ENCODE measurements at regions not wholly inside any gene's neighbourhood (a gene's known extent, or its start where the extent isn't known, plus 50 kb on each side); places are given as distances from the start of the nearest gene placed in this dataset.

DNA sequence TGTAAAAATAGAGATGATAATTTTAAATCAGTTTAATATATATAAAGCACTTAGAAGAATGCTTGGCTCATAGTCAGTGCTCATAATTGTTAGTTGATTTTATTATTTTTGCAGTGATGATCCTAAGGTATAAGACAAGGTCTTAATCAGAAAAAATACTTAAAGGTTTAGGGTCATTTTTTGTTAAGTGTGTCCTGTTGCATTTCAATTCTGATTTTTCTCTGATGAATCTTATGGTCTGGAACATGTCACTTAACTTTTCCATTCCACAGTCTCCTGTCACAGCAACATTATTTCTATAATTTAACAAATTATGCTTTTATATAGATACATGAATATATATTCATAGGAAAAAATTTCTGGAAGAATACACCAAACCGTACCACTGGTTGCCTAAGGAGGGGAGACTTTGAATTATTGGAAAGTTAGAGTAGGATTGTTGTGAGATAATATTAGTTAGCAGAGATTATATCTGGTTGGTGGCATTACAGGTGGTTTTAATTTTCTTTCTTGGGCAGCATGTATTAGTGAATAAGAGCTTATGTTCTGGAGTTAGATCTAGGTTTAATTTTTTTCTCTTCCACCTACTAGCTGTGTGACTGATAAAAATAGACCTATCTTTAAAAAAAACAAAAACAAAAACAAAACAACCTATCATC is 188.7 kb downstream of the TANC2 start:
- no peaks in the 10 kb centered on the region for H3K4me1 ChIP-seq (ENCODE audit: insufficient read depth, low read length)
- H3K4me3 Mint-ChIP-seq, result no peak overlapping the region
- H3K27ac ChIP-seq (ENCODE audit: low read depth, low read length), result no peak overlapping the region
- peaks cover 0 to 5% (median 4%) of the 10 kb centered on the region in 4 donors for H3K4me1 Mint-ChIP-seq
- no peak overlapping the region for H3K4me3 ChIP-seq (ENCODE audit: low read length in 2 of 2)
- peak overlapping the region in 1 of 7 donors; percentile 5 for H3K27ac Mint-ChIP-seq
- H3K36me3 Mint-ChIP-seq, result peaks cover 0 to 4% of the 10 kb centered on the region in 2 donors
- intact Hi-C loops (cut with micrococcal nuclease), result no loop called here
- no peaks in the 10 kb centered on the region for H3K27me3 Mint-ChIP-seq
- ChIA-PET CTCF (ENCODE audit: partially characterized antibody) (no interaction called here), POLR2A (ENCODE audit: partially characterized antibody) (no interaction called here)
- H3K9me3 ChIP-seq (ENCODE audit: control insufficient read depth in 1 of 2, low read length in 2 of 2), result no peaks in the 10 kb centered on the region
- DNase-seq, result no peak
- no peaks in the 10 kb centered on the region for H3K9me3 Mint-ChIP-seq
- no peaks in the 10 kb centered on the region for H3K27me3 ChIP-seq (ENCODE audit: insufficient read depth, low read length)
- no peaks in the 10 kb centered on the region for H3K36me3 ChIP-seq (ENCODE audit: insufficient read depth, low read length)

DNA sequence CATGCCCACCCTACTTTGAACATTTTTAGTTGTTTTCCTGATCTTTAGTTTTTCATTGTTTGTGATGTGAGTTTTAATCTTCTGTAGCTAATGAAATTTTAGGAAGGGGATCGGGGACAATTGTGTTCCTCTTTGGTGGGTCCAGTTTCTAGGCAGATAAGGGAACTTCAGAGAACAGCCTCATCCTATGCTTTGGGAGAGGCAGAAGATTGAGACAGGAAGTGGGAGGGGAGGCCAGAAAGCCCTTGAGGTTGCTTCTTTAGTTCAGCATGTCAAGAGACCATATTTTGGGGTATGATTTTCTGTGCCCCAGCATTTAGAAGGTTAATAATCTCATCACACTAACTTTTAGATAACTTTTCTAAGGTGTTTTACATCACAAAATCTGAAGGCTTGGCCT is 191.0 kb downstream of the TANC2 start:
- H3K9me3 Mint-ChIP-seq, result no peaks in the 10 kb centered on the region
- ChIA-PET CTCF (ENCODE audit: partially characterized antibody) (no interaction called here), POLR2A (ENCODE audit: partially characterized antibody) (no interaction called here)
- Histone ChIP-seq H3K4me1 (ENCODE audit: insufficient read depth, low read length) (no peaks in the 10 kb centered on the region), H3K4me3 (ENCODE audit: low read length in 2 of 2) (no peak overlapping the region), H3K9me3 (ENCODE audit: control insufficient read depth in 1 of 2, low read length in 2 of 2) (no peaks in the 10 kb centered on the region), H3K27me3 (ENCODE audit: insufficient read depth, low read length) (no peaks in the 10 kb centered on the region), H3K27ac (ENCODE audit: low read depth, low read length) (no peak overlapping the region), H3K36me3 (ENCODE audit: insufficient read depth, low read length) (no peaks in the 10 kb centered on the region)
- H3K36me3 Mint-ChIP-seq, result no peaks in the 10 kb centered on the region
- no peak overlapping the region for H3K27ac Mint-ChIP-seq
- intact Hi-C loops (cut with micrococcal nuclease), result no loop called here
- no peak for DNase-seq
- H3K4me3 Mint-ChIP-seq, result no peak overlapping the region
- peaks cover 0 to 5% (median 4%) of the 10 kb centered on the region in 4 donors for H3K4me1 Mint-ChIP-seq
- H3K27me3 Mint-ChIP-seq, result no peaks in the 10 kb centered on the region

DNA sequence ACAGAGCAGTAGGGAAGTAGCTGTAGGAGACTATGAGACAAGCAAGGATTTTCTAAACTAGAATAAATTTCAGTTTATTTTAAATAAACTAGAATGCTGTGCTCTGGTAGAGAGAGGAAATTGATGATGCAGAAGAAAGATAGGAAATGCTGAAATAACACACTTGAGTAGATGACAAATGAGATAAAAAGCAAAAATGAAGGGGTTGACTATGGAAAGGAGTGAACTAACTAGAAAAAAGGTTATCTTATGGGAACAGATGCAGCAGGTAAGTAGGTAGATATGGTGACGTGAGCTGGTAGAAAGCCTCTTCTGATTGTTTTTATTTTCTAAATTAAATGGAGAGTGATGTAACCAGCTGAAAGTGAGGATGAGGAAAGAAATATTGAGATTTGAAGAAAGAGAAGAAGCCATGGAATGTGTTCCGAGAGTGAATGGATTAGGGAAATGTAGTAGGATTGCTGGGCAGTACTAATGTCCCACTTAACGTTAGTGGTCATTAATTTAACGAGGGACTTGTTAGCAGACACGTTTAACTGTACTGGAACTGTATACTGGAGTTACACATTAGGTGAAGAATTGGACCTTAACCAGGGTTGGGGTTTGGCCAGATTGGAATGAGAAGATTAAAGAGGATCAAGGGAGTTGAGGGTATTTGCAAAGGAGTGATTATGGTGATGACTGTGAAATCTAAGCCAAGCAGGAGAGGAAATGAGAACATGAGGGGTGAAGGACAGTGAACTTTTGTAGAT is 196.5 kb downstream of the TANC2 start:
- H3K27ac ChIP-seq (ENCODE audit: low read depth, low read length), result no peak overlapping the region
- H3K36me3 ChIP-seq (ENCODE audit: insufficient read depth, low read length), result no peaks in the 10 kb centered on the region
- ChIA-PET POLR2A (ENCODE audit: partially characterized antibody) (no interaction called here), CTCF (ENCODE audit: partially characterized antibody) (no interaction called here)
- Mint-ChIP-seq H3K4me1 (no peaks in the 10 kb centered on the region), H3K27me3 (no peaks in the 10 kb centered on the region), H3K27ac (no peak overlapping the region), H3K4me3 (no peak overlapping the region), H3K9me3 (no peaks in the 10 kb centered on the region), H3K36me3 (no peaks in the 10 kb centered on the region)
- H3K9me3 ChIP-seq (ENCODE audit: control insufficient read depth in 1 of 2, low read length in 2 of 2), result no peaks in the 10 kb centered on the region
- no peak overlapping the region for H3K4me3 ChIP-seq (ENCODE audit: low read length in 2 of 2)
- no peaks in the 10 kb centered on the region for H3K4me1 ChIP-seq (ENCODE audit: insufficient read depth, low read length)
- no peaks in the 10 kb centered on the region for H3K27me3 ChIP-seq (ENCODE audit: insufficient read depth, low read length)
- no peak for DNase-seq
- intact Hi-C loops (cut with micrococcal nuclease), result no loop called here

DNA sequence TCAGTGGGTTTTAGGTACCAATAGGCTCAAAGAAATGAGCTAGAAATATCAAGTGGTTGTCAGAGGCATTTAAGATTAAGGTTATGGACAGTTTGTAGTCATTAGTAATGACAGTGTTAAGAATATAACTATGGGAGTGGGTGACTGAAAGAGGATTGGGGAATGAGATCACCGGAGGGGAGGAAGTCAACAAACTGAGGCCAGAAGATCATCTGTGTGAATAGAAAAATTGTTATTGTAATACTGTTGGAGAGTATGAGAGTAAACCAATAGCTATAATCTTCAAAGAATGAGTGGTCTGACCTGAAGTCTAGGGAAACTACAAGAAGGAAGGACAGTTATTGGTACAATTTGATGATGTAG is 197.1 kb downstream of the TANC2 start:
- intact Hi-C loops (cut with micrococcal nuclease), result no loop called here
- Mint-ChIP-seq H3K9me3 (no peaks in the 10 kb centered on the region), H3K27me3 (no peaks in the 10 kb centered on the region), H3K4me3 (no peak overlapping the region), H3K27ac (no peak overlapping the region), H3K36me3 (no peaks in the 10 kb centered on the region), H3K4me1 (no peaks in the 10 kb centered on the region)
- DNase-seq, result no peak
- Histone ChIP-seq H3K4me3 (ENCODE audit: low read length in 2 of 2) (no peak overlapping the region), H3K4me1 (ENCODE audit: insufficient read depth, low read length) (no peaks in the 10 kb centered on the region), H3K9me3 (ENCODE audit: control insufficient read depth in 1 of 2, low read length in 2 of 2) (no peaks in the 10 kb centered on the region), H3K27ac (ENCODE audit: low read depth, low read length) (no peak overlapping the region), H3K27me3 (ENCODE audit: insufficient read depth, low read length) (no peaks in the 10 kb centered on the region), H3K36me3 (ENCODE audit: insufficient read depth, low read length) (no peaks in the 10 kb centered on the region)
- ChIA-PET POLR2A (ENCODE audit: partially characterized antibody) (no interaction called here), CTCF (ENCODE audit: partially characterized antibody) (no interaction called here)

DNA sequence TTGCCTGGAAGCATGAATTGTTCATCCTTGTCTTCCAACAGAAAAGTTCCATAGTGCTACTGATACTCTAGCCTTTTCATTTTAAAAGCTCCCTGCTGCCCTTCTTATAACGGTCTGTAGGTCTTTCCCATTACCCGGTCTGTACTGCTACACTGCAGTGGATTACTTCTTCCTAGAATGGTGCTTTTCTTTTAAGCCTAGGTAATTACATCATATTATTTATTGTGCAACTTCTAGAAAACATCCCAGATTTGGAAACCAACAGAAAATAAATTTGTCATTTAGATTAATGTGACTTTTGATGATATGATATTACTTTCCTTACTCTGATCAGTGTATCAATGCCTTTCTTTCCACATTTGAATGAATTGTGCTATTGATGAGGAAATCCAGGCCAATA is 199.4 kb downstream of the TANC2 start:
- no peak overlapping the region for H3K4me3 ChIP-seq (ENCODE audit: low read length in 2 of 2)
- Mint-ChIP-seq H3K9me3 (no peaks in the 10 kb centered on the region), H3K36me3 (no peaks in the 10 kb centered on the region), H3K4me1 (no peaks in the 10 kb centered on the region), H3K27ac (no peak overlapping the region), H3K27me3 (no peaks in the 10 kb centered on the region), H3K4me3 (no peak overlapping the region)
- H3K36me3 ChIP-seq (ENCODE audit: insufficient read depth, low read length), result no peaks in the 10 kb centered on the region
- no peak for DNase-seq
- ChIA-PET CTCF (ENCODE audit: partially characterized antibody) (no interaction called here), POLR2A (ENCODE audit: partially characterized antibody) (no interaction called here)
- no peak overlapping the region for H3K27ac ChIP-seq (ENCODE audit: low read depth, low read length)
- H3K27me3 ChIP-seq (ENCODE audit: insufficient read depth, low read length), result no peaks in the 10 kb centered on the region
- intact Hi-C loops (cut with micrococcal nuclease), result no loop called here
- H3K9me3 ChIP-seq (ENCODE audit: control insufficient read depth in 1 of 2, low read length in 2 of 2), result no peaks in the 10 kb centered on the region
- no peaks in the 10 kb centered on the region for H3K4me1 ChIP-seq (ENCODE audit: insufficient read depth, low read length)

DNA sequence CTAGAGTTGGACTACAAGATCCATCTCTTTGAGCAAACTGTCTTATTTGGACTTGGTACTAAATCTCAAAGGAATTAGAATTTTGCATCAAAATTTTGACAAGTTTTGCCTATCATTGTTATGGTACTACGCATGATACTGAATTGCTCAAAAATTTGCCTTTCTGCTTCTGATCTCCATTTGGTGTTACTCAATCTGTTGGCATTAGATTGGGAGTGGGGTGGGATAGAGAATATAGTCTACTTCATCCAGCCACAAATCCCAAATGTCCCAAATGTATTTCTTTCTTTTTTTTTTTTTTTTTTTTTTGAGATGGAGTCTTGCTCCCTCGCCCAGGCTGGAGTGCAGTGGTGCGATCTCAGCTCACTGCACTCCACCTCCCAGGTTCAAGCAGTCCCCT is 204.8 kb downstream of the TANC2 start:
- H3K4me1 ChIP-seq (ENCODE audit: insufficient read depth, low read length), result no peaks in the 10 kb centered on the region
- Mint-ChIP-seq H3K36me3 (peaks cover 0 to 7% of the 10 kb centered on the region in 2 donors), H3K4me1 (no peaks in the 10 kb centered on the region), H3K4me3 (no peak overlapping the region), H3K27ac (no peak overlapping the region), H3K27me3 (no peaks in the 10 kb centered on the region), H3K9me3 (no peaks in the 10 kb centered on the region)
- intact Hi-C loops (cut with micrococcal nuclease), result no loop called here
- ChIA-PET CTCF (ENCODE audit: partially characterized antibody) (no interaction called here), POLR2A (ENCODE audit: partially characterized antibody) (no interaction called here)
- DNase-seq, result no peak
- H3K36me3 ChIP-seq (ENCODE audit: insufficient read depth, low read length), result no peaks in the 10 kb centered on the region
- no peaks in the 10 kb centered on the region for H3K9me3 ChIP-seq (ENCODE audit: control insufficient read depth in 1 of 2, low read length in 2 of 2)
- H3K27ac ChIP-seq (ENCODE audit: low read depth, low read length), result no peak overlapping the region
- H3K4me3 ChIP-seq (ENCODE audit: low read length in 2 of 2), result no peak overlapping the region
- no peaks in the 10 kb centered on the region for H3K27me3 ChIP-seq (ENCODE audit: insufficient read depth, low read length)

DNA sequence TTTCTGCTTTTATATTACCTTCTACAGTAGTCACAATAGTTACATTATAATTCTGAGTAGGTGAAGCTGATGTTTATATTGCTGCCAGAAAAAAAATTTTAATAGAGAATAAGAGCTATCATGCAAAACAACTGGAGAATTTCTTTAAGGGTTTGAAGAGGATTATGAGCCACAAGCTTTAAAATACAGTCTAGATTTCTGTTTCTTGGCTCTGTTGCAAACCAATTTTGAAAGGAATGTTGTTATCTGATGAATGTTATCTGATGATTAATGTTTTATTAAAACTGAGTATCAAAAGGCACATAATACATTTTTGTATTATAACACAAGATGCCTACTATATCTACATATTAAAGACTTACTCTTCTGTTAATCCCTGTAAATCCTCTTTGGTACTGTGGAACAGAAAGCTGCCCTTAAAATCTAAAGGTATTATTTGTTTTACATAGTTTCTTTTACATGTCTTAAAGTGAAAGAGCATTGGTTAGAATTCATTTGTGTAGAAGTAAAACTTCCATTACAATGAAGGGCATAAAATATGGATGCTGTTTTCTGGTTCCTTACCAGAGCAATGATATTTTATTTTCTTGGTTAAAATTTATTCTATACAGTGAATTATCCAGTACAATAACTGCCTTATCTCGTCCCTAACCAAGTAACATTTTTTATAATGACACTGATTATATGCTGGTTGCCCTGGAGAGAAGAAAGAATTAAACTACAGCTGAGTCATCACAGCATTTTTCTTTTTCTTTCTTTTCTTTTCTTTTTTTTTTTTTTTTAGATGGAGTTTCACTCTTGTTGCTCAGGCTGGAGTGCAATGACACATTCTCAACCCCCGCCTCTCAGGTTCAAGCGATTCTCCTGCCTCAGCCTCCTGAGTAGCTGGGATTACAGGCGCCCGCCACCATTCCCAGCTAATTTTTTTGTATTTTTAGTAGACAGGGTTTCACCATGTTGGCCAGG is 205.7 kb downstream of the TANC2 start:
- ChIA-PET POLR2A (ENCODE audit: partially characterized antibody) (no interaction called here), CTCF (ENCODE audit: partially characterized antibody) (no interaction called here)
- Mint-ChIP-seq H3K27me3 (no peaks in the 10 kb centered on the region), H3K36me3 (peaks cover 0 to 7% of the 10 kb centered on the region in 2 donors), H3K4me3 (no peak overlapping the region), H3K27ac (no peak overlapping the region), H3K4me1 (no peaks in the 10 kb centered on the region), H3K9me3 (no peaks in the 10 kb centered on the region)
- Histone ChIP-seq H3K27me3 (ENCODE audit: insufficient read depth, low read length) (no peaks in the 10 kb centered on the region), H3K9me3 (ENCODE audit: control insufficient read depth in 1 of 2, low read length in 2 of 2) (no peaks in the 10 kb centered on the region), H3K27ac (ENCODE audit: low read depth, low read length) (no peak overlapping the region), H3K4me3 (ENCODE audit: low read length in 2 of 2) (no peak overlapping the region), H3K4me1 (ENCODE audit: insufficient read depth, low read length) (no peaks in the 10 kb centered on the region), H3K36me3 (ENCODE audit: insufficient read depth, low read length) (no peaks in the 10 kb centered on the region)
- no peak for DNase-seq
- intact Hi-C loops (cut with micrococcal nuclease), result no loop called here

Data from CD4-positive, alpha-beta memory T cell (primary cell).